GM12864 (cell line): ENCODE measurements at regions not wholly inside any gene's neighbourhood (a gene's known extent, or its start where the extent isn't known, plus 50 kb on each side); places are given as distances from the start of the nearest gene placed in this dataset.

Experiments used
- DNase-seq: peaks from one replicate; pipeline ENCODE4 v3.0.0-alpha.2; 2011; ENCODE audit warnings: low read depth
- H3K4me3 ChIP-seq: 2 replicates; pipeline ENCODE4 v1.5.1; 2011; ENCODE audit warnings: mild to moderate bottlenecking, low read depth, low read length, control low read depth
- TF ChIP-seq, protein P1 (sequence below): IDR thresholded peaks from 2 replicates; pipeline ENCODE4 v1.5.1; 2011; ENCODE audit warnings: low read depth, mild to moderate bottlenecking, moderate library complexity, low read length, control low read depth, inconsistent platforms; ENCODE audit errors: missing control alignments

DNA sequence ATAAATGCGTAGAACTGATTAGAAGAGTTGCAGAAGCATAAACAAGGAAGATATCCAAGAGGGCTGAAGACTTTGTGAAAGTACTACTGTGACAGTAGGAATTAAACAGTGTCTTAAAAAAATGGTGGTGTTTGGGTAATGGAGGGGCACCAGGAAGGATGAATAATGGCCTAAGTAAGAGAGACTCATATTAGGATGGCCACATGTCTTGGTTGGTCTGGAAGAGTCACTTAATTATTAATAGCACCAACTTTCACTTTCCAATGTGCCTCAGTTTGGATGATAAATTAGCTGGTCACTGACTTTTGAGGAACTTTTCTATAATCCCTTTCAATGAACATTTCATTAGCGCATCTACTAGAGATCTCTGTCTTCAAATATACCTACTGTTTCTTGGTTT is 372.2 kb downstream of the NYAP2 start:
- no peak overlapping the region for H3K4me3 ChIP-seq
- no peak for DNase-seq
- TF ChIP-seq, protein P1, sequence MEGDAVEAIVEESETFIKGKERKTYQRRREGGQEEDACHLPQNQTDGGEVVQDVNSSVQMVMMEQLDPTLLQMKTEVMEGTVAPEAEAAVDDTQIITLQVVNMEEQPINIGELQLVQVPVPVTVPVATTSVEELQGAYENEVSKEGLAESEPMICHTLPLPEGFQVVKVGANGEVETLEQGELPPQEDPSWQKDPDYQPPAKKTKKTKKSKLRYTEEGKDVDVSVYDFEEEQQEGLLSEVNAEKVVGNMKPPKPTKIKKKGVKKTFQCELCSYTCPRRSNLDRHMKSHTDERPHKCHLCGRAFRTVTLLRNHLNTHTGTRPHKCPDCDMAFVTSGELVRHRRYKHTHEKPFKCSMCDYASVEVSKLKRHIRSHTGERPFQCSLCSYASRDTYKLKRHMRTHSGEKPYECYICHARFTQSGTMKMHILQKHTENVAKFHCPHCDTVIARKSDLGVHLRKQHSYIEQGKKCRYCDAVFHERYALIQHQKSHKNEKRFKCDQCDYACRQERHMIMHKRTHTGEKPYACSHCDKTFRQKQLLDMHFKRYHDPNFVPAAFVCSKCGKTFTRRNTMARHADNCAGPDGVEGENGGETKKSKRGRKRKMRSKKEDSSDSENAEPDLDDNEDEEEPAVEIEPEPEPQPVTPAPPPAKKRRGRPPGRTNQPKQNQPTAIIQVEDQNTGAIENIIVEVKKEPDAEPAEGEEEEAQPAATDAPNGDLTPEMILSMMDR = no peak

DNA sequence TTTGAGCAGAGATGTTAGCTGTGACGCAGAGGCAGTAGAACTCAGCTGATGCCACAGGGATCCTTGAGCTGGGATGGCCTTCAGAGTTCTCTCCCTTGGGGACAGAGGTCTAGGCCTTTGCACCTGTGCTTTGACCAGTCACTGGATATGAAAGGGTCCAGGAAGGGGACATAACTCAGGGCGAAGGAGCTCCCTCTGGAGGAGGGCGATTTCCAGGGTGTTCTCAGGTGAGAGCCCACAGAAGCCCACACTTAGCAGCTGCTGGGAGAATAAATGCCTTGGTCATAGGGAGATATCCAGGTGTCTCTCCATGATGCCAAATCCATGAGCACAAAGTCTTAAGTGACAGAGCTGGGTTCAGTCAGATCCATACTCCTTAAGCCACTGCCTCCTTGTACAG is 369.2 kb downstream of the NYAP2 start:
- H3K4me3 ChIP-seq = no peak overlapping the region
- TF ChIP-seq, protein P1 = no peak
- DNase-seq = no peak

DNA sequence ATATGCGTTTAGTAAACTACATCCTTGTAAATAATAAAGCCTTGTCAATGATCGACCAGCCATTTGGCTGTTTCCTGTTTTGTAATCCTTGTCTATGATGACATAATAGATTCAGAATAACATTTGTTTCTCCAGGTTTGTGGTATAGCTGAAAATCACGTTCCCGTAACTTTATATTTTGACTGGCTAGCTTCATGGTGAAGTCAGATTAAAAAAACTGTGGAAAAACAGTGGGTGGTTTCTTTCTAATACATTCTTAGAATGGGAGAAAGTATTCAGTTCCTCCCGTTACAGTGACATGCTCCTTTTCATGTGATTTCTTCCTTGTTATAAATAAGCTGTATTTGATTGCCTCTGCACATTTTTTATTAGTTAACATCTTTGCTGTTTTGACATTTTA is 366.9 kb downstream of the NYAP2 start:
- no peak overlapping the region for H3K4me3 ChIP-seq
- no peak for DNase-seq
- TF ChIP-seq, protein P1 = no peak

DNA sequence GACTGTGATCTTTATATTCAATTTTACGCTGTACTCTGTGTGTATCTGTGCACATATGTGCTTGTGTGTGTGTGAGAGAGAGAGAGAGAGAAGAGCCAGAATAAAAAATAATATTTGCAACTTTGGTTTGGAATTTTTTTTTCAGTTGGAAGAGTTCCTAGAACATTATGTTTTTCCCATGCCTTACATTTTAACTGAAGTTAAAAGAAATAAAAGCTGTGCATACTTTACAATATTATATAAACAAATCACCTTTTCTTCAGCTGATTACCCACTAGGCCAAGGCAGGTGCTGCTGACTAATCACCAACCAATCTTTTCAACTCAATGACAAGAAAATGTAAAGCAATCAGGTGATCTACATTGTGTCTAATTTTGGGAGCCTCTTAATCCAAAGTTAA is 366.3 kb downstream of the NYAP2 start:
- H3K4me3 ChIP-seq = no peak overlapping the region
- DNase-seq = no peak
- TF ChIP-seq, protein P1 = no peak

DNA sequence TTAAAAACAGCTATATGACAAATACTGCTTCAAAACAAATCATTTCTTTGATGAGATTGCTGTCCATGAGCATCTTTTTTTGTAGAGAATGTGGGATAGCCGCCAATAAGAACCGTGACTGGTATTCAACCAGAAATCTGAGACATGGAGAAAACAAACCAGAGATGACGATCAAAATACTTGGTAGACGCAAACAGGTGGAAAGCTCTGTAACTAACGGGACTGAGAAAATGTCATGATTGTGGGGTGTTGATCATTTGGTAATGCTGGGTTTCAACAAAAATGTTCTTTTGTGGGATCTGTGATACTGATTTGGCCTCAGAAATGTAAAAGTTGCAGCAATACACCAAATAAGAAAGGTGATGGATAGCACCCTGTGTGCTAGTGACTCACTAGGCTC is 364.8 kb downstream of the NYAP2 start:
- TF ChIP-seq, protein P1 = no peak
- no peak overlapping the region for H3K4me3 ChIP-seq

DNA sequence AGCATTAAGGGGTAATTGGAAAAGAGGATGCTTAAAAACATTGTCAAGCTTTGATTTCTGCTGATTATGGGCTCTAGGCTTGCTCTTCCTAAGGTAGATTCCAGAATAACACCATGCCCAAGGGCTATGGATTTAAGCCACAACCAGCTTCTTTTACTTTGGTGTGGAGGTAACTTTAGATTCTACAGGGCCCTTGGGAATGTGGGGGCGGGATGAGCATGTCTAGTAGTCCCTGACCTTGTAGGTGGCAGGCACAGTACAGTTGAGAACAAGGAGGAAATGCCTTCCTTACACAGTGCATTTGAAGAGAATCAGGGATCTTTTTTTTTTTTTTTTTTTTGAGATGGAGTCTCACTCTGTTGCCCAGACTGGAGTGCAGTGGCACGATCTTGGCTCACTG is 364.2 kb downstream of the NYAP2 start:
- no peak overlapping the region for H3K4me3 ChIP-seq
- TF ChIP-seq, protein P1 = no peak
- no peak for DNase-seq

More for the DNA sequence above, 364.8 kb downstream of the NYAP2 start:
- no peak for DNase-seq

DNA sequence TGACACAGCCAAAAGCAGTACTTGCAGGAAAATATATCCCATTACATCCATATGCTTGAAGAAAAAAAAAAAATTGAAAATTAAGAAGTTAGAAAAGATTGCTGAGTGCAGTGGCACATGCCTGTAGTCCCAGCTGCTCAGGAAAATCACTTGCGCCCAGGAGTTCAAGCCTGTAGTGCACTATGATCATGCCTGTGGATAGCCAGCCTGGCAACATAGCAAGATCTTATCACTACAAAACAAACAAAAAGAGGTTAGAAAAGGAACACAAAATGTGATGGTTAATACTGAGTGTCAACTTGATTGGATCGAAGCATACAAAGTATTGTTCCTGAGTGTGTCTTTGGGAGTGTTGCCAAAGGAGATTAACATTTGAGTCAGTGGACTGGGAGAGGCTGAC is 361.9 kb downstream of the NYAP2 start:
- no peak overlapping the region for H3K4me3 ChIP-seq
- no peak for DNase-seq
- TF ChIP-seq, protein P1 = no peak
